ENCODE measurements at regions not wholly inside any gene's neighbourhood (a gene's known extent, or its start where the extent isn't known, plus 50 kb on each side); places are given as distances from the start of the nearest gene placed in this dataset.
"Not testable (repeated sequence)": the region's sequence is repeated elsewhere in the genome, so short reads cannot be mapped to it uniquely, and the experiment has no call there.

DNA sequence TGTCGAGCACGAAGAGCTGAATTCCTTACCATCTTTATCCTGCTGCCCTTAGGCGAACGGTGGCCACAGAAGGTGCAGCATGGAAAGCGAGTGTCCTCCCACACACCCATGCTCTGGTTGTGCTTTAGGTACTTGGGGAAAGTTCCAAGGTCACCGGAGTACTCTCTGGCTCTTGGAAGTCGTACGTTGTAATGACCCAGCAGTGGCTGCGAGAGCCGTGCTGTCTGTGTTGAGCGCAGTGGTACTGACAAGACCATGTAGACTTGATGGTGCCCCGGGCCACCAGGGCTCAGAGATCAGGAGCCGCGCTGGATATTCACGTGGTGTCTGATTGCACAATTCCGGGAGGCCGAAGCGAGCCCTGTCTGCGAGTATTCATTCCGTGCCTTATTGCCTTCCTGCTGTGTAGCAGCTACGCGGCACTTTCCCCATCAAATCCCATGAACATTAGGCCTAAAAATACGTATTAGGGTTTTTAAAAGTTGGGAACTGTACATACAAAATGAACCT is 222.0 kb downstream of the ZNF516 start:
- H3K27ac Mint-ChIP-seq (ENCODE audit: unreplicated experiment): no peak overlapping the region
- TF ChIP-seq, protein P1, sequence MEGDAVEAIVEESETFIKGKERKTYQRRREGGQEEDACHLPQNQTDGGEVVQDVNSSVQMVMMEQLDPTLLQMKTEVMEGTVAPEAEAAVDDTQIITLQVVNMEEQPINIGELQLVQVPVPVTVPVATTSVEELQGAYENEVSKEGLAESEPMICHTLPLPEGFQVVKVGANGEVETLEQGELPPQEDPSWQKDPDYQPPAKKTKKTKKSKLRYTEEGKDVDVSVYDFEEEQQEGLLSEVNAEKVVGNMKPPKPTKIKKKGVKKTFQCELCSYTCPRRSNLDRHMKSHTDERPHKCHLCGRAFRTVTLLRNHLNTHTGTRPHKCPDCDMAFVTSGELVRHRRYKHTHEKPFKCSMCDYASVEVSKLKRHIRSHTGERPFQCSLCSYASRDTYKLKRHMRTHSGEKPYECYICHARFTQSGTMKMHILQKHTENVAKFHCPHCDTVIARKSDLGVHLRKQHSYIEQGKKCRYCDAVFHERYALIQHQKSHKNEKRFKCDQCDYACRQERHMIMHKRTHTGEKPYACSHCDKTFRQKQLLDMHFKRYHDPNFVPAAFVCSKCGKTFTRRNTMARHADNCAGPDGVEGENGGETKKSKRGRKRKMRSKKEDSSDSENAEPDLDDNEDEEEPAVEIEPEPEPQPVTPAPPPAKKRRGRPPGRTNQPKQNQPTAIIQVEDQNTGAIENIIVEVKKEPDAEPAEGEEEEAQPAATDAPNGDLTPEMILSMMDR (IDR thresholded peaks at IDR 0.05; ENCODE audit: unreplicated experiment): no peak
- no peak for DNase-seq
- CTCF ChIA-PET: no interaction called here
- no peaks in the 10 kb centered on the region for H3K36me3 Mint-ChIP-seq (ENCODE audit: insufficient read depth, unreplicated experiment)
- peaks cover 6% of the 10 kb centered on the region for H3K9me3 Mint-ChIP-seq (ENCODE audit: low read depth, unreplicated experiment)
- H3K4me1 Mint-ChIP-seq (ENCODE audit: low read depth, unreplicated experiment): no peaks in the 10 kb centered on the region
- intact Hi-C loops (cut with micrococcal nuclease; ENCODE audit: unreplicated experiment): no loop called here
- H3K4me3 Mint-ChIP-seq (ENCODE audit: low read depth, unreplicated experiment): no peak overlapping the region
- H3K27me3 Mint-ChIP-seq (ENCODE audit: unreplicated experiment): peaks cover 57% of the 10 kb centered on the region
- no TSS peak for BruUV-seq (replicated peaks)

DNA sequence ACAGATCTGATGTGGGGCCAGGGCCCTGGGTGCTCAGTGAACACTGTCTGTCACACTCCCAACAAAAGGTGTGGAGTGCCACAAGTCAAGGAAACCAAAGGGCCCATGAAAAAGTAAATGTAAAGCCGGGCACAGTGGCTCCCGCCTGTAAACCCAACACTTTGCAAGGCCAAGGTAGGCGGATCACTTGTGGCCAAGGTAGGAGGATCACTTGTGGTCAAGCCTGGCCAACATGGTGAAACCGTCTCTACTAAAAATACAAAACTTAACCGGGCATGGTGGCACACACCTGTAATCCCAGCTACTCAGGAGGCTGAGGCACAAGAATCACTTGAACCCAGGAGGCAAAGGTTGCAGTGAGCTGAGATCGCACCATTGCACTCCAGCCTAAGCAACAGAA is 227.6 kb downstream of the ZNF516 start:
- H3K4me1 Mint-ChIP-seq (ENCODE audit: low read depth, unreplicated experiment); DNase-seq; H3K36me3 Mint-ChIP-seq (ENCODE audit: insufficient read depth, unreplicated experiment); H3K9me3 Mint-ChIP-seq (ENCODE audit: low read depth, unreplicated experiment); H3K27ac Mint-ChIP-seq (ENCODE audit: unreplicated experiment); intact Hi-C loops (cut with micrococcal nuclease; ENCODE audit: unreplicated experiment); BruUV-seq (replicated peaks); CTCF ChIA-PET; H3K4me3 Mint-ChIP-seq (ENCODE audit: low read depth, unreplicated experiment): not testable (repeated sequence)
- peaks cover 47% of the 10 kb centered on the region for H3K27me3 Mint-ChIP-seq (ENCODE audit: unreplicated experiment)

DNA sequence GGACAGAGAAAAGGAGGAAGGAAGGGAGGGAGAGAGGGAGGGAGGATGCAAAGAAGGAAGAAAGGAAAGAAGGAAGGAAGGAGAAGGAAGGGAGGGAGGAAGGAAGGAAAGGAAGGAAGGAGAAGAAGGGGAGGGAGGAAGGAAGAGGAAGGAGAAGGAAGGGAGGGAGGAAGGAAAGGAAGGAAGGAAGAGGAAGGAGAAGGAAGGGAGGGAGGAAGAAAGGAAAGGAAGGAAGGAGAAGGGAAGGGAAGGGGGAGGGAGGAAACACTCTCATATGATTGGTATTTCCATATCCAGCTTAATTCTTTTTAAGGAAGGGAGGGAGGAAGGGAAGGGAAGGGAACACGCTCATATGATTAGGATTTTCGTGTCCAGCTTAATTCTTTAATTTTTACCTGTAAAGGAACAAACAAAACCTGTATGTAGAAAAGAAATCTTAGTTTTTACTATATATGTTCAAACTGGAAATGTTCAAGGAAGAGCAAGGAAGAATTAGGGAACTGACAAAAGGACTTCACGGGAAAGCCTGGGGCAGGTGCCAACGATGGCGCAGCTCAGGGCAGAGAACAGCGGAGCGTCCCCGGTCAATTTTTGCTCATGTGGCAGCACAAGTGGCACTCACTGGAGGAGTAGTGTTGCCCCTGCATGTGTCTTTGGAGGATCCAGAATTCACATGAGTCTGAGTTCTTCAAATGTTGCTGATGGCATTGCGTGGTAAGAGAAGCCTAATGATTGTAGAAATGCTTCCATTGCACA is 228.6 kb downstream of the ZNF516 start:
- TF ChIP-seq, protein P1 (IDR thresholded peaks at IDR 0.05; ENCODE audit: unreplicated experiment): no peak
- H3K27ac Mint-ChIP-seq (ENCODE audit: unreplicated experiment): no peak overlapping the region
- BruUV-seq (replicated peaks): no TSS peak
- no peaks in the 10 kb centered on the region for H3K36me3 Mint-ChIP-seq (ENCODE audit: insufficient read depth, unreplicated experiment)
- H3K4me3 Mint-ChIP-seq (ENCODE audit: low read depth, unreplicated experiment): peak overlapping the region; percentile 8
- DNase-seq: no peak
- peaks cover 57% of the 10 kb centered on the region for H3K27me3 Mint-ChIP-seq (ENCODE audit: unreplicated experiment)
- CTCF ChIA-PET: interaction anchor here (0.9 to 1.1 kb wide), 2 partner anchors 9 to 69 kb away, joined by 3 to 9 read pairs; no protein-coding TSS in a partner anchor
- H3K9me3 Mint-ChIP-seq (ENCODE audit: low read depth, unreplicated experiment): peaks cover 6% of the 10 kb centered on the region
- intact Hi-C loops (cut with micrococcal nuclease; ENCODE audit: unreplicated experiment): no loop called here
- no peaks in the 10 kb centered on the region for H3K4me1 Mint-ChIP-seq (ENCODE audit: low read depth, unreplicated experiment)

DNA sequence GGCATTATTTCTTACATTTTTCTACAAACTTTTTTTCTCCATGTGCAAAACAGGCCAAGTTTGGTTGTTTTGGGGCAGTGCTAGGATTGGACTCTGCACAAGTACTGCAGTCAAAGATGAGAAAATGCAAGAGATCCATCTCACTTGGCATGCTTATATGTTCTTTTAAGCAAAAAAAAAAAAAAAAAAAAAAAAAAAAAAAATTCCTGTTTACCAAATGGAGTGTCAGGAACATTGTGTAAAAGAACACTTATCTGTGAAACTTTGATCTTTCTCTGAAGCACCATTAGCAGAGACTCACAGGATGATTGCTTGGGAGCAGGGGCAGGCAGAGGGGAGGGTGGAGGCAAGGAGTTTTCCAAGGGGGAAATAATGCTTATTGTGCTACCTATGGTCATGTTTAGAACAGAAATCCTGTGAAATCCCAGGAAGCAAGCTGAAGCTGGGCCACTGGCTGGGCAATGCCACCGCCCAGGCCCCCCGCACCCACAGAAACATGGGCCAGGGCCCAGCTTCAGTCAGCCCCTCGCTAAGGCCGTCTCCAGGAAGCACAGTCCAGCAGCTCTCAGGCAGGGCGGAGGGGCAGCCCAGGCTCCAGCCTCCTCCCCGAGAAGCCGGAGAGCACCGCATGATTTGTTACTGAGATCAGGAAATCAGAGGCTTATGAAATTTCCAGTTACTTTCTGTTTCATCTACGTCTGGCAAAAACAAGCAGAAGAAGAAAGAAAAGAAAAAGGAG is 229.4 kb downstream of the ZNF516 start:
- Mint-ChIP-seq H3K4me3 (ENCODE audit: low read depth, unreplicated experiment) (peak overlapping the region; percentile 8), H3K36me3 (ENCODE audit: insufficient read depth, unreplicated experiment) (no peaks in the 10 kb centered on the region), H3K27me3 (ENCODE audit: unreplicated experiment) (peaks cover 61% of the 10 kb centered on the region), H3K4me1 (ENCODE audit: low read depth, unreplicated experiment) (no peaks in the 10 kb centered on the region), H3K9me3 (ENCODE audit: low read depth, unreplicated experiment) (peaks cover 3% of the 10 kb centered on the region), H3K27ac (ENCODE audit: unreplicated experiment) (no peak overlapping the region)
- no TSS peak for BruUV-seq (replicated peaks)
- intact Hi-C loops (cut with micrococcal nuclease; ENCODE audit: unreplicated experiment): no loop called here
- no peak for DNase-seq
- TF ChIP-seq, protein P1 (IDR thresholded peaks at IDR 0.05; ENCODE audit: unreplicated experiment): no peak
- CTCF ChIA-PET: interaction anchor here (0.9 to 1.1 kb wide), 2 partner anchors 9 to 70 kb away, joined by 3 to 9 read pairs; no protein-coding TSS in a partner anchor

All from Calu3 (cell line).